ENCODE measurements at regions not wholly inside any gene's neighbourhood (a gene's known extent, or its start where the extent isn't known, plus 50 kb on each side); places are given as distances from the start of the nearest gene placed in this dataset.
"Not testable (repeated sequence)": the region's sequence is repeated elsewhere in the genome, so short reads cannot be mapped to it uniquely, and the experiment has no call there.

GRCh38 chr1:61028136-61028535 is 54.2 kb upstream of the NFIA start:
- DNase-seq = no peak

DNA sequence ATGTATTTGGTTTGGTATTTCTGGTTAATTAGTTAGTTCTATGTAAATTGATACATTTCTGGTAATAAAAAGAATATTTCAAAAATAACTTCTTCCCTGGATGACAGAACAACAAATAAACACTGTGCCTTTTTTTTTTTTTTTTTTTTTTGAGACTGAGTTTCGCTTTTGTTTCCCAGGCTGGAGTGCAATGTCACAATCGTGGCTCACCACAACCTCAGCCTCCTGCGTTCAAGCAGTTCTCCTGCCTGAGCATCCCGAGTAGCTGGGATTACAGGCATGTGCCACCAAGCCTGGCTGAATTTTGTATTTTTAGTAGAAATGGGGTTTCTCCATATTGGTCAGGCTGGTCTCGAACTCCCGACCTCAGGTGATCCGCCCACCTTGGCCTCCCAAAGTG is 64.3 kb upstream of the NFIA start:
- DNase-seq = not testable (repeated sequence)

DNA sequence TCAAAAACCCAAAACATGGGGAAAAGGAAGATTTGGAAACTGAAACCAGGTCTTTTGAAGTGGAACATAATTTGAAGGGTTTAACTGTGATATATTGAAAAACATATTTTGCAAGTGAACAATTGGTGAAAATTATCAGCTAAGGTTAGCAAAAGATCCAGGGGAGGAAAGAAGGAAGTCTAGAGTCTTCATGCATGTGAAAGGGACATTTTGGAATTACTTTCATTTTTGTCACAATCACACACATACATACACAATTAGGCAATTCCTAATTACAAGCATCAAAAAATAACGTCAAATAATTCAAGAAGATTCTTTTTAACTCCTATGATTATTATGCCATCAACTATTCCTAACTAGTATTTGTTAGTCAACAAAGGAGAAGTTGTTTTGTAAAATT is 64.7 kb upstream of the NFIA start:
- DNase-seq = no peak

GRCh38 chr1:61013946-61014667 is 68.3 kb upstream of the NFIA start:
- no peak for DNase-seq

GRCh38 chr1:61013189-61013945 is 69.0 kb upstream of the NFIA start:
- no peak for DNase-seq

DNA sequence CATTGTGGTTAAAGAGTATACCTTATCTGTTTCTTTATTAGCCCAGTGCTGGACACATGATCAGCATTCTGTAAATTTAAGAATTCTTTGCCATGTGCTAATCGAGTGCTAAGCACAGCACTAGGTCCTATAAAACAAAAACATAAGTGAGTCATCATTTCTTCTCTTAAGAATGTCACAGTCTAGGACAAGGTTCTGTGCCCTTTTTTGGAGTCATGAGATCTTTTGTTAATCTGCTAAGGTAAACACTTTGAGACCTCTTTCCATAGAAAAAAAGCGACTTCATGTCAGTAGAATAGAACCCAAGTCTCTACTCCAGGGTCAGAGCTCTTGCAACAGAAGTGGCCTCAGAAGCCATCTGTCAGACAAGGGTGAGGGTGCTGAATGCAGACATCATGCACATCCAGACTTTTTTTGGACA is 70.0 kb upstream of the NFIA start:
- DNase-seq = peak; percentile 10

- peak; percentile 83 for DNase-seq
Observed at GRCh38 chr1:61011561-61012263, 70.6 kb upstream of the NFIA start.

- no peak for DNase-seq
Observed at GRCh38 chr1:61007534-61008364, 74.6 kb upstream of the NFIA start.

GRCh38 chr1:61005614-61006580 is 76.5 kb upstream of the NFIA start:
- DNase-seq = no peak

DNA sequence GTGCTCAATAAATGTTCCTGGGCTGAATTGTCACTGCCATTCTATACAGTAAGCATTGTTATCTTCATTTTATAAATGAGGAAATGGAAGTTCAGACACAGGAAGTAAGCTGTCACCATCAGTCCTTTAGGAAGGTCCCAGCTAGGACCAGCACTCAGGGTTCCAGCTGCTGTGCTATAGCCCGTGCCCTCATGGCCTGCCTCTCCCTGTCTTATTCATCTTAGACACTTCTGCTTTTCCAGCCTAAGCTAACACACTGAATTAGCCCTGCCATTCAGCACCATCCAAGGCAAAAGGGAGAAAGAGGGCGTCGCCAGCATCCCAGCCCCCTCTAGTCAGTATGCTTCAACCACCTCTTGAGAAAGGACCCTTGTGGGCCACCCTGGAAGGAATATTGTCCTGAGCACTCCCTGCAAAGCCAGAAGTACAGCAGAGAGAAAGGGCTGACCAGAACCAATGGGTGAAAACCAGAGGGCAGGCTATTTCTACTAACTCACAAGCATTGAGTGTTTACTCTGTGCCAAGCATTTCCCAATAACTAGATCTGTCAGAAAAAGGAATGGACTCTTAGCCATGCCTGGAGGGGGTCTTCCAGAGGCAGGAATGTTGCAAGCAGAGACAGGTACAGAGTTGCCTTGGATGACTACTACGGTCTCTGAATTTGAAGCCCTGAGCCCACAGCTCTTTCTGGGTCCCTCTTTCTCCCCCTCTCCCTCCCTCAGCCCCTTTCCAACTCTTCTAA is 77.9 kb upstream of the NFIA start:
- no peak for DNase-seq

GRCh38 chr1:61000327-61000726 is 82.0 kb upstream of the NFIA start:
- DNase-seq = no peak

GRCh38 chr1:60998786-60999185 is 83.6 kb upstream of the NFIA start:
- DNase-seq = peak; percentile 10

DNA sequence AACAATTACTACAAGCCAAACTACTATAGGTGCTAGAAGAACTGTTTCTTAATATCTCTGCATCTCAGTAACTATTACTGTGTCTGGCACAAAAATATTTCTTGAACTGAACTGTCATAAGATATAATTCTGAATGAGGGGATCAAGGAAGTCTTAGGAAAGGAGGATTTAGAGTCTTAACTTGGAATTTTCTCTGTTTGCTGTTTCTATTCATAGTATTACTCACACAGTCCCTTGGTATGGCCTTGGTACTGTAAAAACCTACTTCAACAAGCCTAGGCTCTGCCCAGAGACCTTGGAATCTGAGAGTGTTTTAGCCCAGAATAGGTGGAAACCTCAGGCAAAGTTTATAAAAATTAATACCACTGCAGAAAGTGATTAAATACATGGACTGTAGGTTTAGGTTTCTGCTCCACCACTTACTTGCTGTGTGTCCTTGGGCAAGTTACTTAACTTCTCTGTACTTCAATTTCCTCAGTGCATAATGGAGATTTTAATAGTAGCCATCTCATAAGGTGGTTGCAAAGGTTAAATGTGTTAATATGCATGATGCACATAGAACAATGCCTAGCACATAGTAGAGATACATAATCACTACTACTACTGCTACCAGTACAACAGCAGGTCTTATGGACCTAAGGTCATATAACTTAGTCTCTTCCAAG is 87.4 kb upstream of the NFIA start:
- DNase-seq = no peak

DNA sequence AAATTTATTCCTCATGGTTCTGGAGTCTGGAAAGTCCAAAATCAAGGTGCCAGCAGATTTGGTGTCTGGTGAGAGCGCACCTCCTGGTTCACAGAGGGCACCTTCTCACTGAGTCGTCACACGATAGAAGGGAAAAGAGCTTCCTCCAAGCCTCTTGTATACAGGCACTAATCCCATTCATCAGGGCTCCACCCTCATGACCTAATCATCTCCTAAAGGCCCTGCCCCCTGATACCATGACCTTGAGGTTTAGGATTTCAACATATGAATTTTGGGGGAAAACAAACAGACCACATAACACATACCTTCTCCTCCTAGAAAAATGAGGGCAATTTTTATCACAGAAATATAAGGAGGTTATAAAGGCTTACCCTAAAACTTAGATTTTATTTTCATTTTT is 88.0 kb upstream of the NFIA start:
- DNase-seq = no peak

- no peak for DNase-seq
Observed at GRCh38 chr1:60992165-60992564, 90.2 kb upstream of the NFIA start.

DNA sequence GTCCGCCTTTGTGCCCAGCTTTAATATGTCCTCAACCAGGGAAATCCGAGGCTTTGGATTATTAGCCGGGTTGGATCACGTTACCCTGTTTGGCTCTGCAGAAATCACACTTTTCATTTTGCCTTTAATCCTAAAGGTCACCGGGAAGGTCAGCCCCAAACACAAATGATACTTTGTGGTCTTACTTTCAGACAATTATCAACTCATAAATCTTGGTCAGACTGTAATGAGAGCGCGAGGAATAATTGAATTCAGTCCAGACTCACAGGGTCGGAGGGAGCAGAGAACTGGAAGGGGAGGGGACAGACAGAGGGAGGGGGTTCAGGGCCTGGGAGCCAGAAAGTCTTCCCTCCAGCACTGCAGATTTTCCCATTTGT is 91.7 kb upstream of the NFIA start:
- peak; percentile 72 for DNase-seq

GRCh38 chr1:60989749-60990713 is 92.3 kb upstream of the NFIA start:
- DNase-seq = peak; percentile 46

- DNase-seq = peak; percentile 49
Observed at GRCh38 chr1:60988891-60989290, 93.5 kb upstream of the NFIA start.

DNA sequence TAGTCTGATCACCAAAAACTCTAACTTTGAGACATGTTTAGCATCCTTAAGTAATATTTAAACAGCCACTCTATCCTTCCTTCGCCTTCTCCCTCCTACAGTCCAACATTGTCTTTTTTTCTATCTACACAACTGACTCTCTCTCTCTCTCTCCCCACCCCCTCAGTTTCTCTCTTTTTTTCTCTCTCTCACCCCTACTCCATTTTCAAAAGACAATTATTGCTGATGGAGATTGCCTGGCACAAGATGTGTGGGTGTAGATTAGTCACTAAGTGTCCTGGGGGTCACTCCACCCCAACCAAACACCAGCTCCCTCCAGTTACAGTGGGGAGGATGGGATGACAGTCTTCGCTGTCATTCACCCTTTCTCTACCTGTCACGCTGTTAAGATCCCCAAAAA is 94.5 kb upstream of the NFIA start:
- no peak for DNase-seq

All from NCI-H69 (cell line).